Right renal pelvis (tissue), 4 donors: ENCODE measurements at regions not wholly inside any gene's neighbourhood (a gene's known extent, or its start where the extent isn't known, plus 50 kb on each side); places are given as distances from the start of the nearest gene placed in this dataset.

Experiments used
- DNase-seq, 4 donors: peaks; one replicate each; pipeline ENCODE4 v3.0.0-alpha.2; 2013; ENCODE audit warnings: low read depth in 4 of 4, low spot score in 3 of 4, missing footprints in 1 of 4

GRCh38 chr7:96415293-96415940 is 93.5 kb upstream of the SLC25A13 start:
- DNase-seq = no peak

DNA sequence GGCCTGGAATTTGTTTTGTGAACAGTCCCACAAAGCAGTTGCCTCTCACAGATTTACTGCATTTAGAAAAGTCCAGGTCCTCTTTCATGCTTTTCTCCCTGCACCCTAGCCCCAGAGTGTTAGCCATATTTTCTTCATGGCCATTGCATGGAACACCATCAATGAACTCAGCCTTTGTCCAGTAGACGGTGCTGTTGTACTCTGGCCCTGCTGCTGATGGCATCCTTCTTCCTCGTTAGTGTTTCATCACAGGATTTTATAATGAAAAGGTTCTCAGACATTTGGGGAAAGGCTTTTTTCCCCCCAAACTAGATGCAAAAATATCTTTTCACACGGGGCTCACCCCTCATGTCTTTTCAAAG is 93.0 kb upstream of the SLC25A13 start:
- DNase-seq = no peak

DNA sequence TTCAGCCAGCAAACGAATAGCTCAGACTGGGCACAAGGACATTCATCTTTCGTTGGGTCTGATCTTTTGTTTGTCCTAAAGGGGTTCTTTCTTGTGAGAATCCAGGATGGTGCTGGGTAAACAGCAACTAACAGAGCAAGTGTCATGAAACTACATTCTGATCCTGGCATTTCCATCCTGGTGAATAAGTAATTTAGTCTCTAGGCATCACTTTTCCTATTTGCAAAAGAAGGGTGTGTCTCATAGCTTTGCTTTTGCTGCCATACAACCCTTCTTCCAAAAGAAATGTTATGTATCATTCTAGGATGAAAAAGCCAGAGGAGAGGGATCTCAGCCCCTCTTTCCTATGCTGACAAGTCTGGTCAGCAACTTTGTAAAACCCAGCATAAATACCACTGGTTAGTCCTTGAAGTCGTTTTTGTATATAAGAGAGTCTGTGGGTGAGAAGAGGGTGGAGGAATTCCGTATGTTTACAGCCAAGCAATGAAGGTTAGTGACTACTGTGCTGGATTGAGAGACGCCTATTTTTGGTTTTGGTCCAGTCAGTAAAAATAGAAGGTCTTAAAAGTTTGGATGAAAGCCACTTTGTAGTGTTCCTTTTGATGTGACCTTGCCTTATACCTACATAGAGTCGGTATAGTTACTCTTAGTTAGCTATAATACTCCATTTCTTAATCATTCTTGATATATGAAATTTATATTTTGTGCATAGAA is 88.4 kb upstream of the SLC25A13 start:
- DNase-seq = no peak

DNA sequence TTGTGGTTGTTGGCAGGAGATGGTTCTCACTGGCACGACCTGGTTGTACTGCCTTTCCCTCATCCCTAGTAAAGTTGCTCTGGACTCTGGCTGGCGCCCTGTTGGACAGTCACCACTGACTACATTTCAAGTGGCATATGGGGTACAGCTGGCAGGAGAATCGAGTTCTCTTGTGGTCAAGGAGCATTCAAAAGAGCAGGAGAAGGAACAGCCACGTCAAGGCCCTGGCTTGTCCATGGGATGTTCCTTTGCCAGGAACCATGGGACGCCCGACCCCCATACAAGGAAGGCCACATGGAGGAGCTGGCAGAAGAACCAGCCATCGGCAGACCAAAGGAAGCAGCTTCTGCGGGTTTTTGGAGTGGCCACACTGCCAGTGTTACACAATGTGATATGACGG is 87.0 kb upstream of the SLC25A13 start:
- DNase-seq = no peak

GRCh38 chr7:96407427-96407826 is 85.5 kb upstream of the SLC25A13 start:
- no peak for DNase-seq

GRCh38 chr7:96402913-96403312 is 81.0 kb upstream of the SLC25A13 start:
- no peak for DNase-seq

GRCh38 chr7:96401200-96401599 is 79.3 kb upstream of the SLC25A13 start:
- DNase-seq = no peak

DNA sequence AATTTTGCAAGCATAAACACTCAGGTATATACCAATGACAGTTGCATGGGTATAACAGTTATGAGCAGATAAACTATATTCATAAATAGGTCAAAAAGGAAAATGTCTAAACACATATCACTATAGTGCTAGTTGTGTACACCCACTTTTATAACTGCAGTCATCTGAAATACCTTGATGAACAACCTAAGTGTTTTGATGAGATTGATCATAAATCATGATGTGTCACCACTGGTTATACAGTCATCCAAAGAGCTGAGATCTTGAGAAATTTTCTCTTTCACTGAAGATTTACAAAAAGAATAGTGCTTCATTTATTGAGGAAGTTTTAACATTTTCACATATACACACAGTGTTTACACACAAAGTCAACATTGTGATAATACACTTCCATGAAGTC is 78.6 kb upstream of the SLC25A13 start:
- DNase-seq = no peak

DNA sequence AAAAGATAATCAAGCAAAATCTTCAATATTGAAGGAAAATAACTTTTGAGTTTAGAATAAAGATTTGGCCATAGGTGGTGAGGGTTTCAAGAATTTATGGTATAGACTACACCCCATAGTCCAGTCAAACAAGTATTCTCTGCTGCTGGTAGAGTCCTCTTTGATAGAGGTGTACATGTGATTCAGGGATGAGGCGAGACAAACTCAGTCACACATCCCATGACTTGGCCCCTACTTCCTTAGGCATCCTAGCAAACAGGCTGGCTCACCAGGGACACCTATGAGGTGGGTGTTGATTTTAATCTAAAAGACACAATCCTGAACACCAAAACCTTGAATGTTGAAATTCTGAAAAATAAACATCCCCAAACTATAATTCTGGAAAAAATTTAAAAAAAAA is 78.1 kb upstream of the SLC25A13 start:
- no peak for DNase-seq

GRCh38 chr7:96397936-96398598 is 76.2 kb upstream of the SLC25A13 start:
- DNase-seq = no peak

DNA sequence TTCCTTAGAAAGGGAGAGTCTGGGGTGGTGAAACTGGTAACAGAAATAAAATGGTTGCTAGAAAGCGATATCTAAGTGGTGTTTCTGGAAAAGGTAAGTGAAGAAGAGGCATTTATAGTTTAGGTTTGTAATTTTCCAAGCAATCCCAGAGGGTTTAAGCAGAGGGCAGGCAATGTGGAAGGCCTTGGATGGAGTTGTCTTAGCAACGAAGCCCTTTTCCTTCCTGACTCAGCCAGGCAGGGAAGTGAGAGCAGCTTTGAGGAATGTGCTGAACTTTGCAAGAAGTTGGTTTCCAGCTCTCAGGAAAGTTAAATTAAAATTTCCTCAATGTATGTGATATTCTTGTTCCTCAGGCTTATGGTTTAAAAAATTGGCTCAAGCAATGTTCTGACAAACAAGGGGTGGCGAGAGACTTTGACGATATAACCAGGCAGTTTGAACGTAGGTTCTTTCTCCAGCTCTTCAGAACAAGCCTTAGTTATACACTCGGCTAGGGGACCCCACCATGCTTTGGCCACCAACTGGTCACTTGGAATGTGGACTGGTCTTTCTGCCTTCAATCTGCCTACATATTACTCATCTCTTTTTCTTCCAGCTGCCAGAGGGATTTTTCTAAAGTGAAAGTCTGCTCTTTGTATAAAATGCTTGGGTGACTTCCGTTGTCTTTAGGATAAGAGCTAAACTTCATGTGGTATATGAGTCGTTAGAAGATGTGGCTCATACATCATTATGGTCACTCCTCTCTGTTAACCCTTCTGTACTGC is 66.9 kb upstream of the SLC25A13 start:
- DNase-seq = peak in 2 of 4 donors; percentile 7 to 17

GRCh38 chr7:96388166-96388565 is 66.3 kb upstream of the SLC25A13 start:
- no peak for DNase-seq

DNA sequence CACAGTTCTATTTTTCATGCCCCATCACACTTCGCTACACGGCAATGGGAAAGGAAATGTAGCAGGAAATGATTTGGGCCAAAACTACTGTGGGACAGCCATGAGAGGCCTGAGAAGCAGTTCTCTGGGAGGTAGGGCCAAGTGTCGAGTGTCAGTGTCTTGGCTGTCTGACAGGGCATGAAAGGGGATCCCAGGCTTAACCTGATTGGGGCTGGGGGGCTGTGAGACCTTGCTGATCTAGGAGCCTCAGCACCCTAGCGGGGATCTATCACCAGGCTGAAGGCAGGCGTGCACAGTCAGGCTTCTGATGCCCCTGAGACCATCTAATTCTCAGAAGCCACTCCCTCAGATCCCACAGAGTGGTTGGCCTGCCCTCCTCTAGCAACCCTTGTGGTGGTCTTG is 58.2 kb upstream of the SLC25A13 start:
- DNase-seq = no peak

GRCh38 chr7:96377399-96377798 is 55.5 kb upstream of the SLC25A13 start:
- DNase-seq = no peak
